ENCODE measurements at regions not wholly inside any gene's neighbourhood (a gene's known extent, or its start where the extent isn't known, plus 50 kb on each side); places are given as distances from the start of the nearest gene placed in this dataset.

DNA sequence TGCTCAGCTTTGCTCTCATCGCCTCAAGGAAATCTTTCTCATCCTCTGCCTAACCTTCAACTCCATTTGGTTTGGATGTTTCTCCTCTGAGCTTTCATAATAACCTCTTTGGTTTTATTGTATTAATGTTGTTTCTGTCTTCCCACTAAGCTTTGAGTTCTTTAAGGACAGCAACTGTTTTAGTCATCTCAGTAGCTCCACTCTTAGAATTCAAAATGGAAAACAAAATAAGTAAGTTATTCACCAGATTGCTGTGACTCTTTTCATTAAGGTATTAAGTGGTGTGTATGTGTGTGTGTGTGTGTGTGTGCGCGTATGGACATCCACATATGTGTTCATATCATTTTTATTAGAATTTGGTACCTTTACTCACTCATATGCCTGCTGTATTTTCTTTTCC is 279.2 kb upstream of the BOD1L1 start:
- no peak for DNase-seq
- Mint-ChIP-seq H3K36me3 (ENCODE audit: insufficient read depth in 1 of 3, low read depth in 3 of 3) (no peaks in the 10 kb centered on the region), H3K9me3 (no peaks in the 10 kb centered on the region), H3K4me1 (peaks cover 9 to 11% of the 10 kb centered on the region in 2 experiments), H3K4me3 (no peak overlapping the region), H3K27me3 (ENCODE audit: low read depth) (no peaks in the 10 kb centered on the region), H3K27ac (no peak overlapping the region)
- Histone ChIP-seq H2BK20ac (ENCODE audit: low read depth, low read length, poor library complexity, severe bottlenecking) (no peak overlapping the region), H2BK12ac (ENCODE audit: insufficient read length, low read depth, low read length) (no peak overlapping the region), H3K79me2 (ENCODE audit: insufficient read depth, low read length) (no peaks in the 10 kb centered on the region), H4K20me1 (ENCODE audit: control insufficient read depth, insufficient read depth, insufficient read length) (no peaks in the 10 kb centered on the region), H3K56ac (ENCODE audit: insufficient read length, low read depth, low read length) (no peak overlapping the region), H2AFZ (ENCODE audit: low read length) (no peak overlapping the region), H3K9me3 (ENCODE audit: control insufficient read depth, low read depth, low read length) (no peaks in the 10 kb centered on the region), H3K23ac (ENCODE audit: insufficient read length, low read depth, low read length) (no peak overlapping the region), H3K18ac (ENCODE audit: insufficient read length, low read depth, low read length) (no peak overlapping the region), H3K4ac (ENCODE audit: low read depth, low read length) (no peak overlapping the region), H2BK15ac (ENCODE audit: low read depth, low read length) (no peak overlapping the region), H3K9ac (ENCODE audit: extremely low read depth, insufficient read length, low read length) (no peak overlapping the region), H3K79me1 (ENCODE audit: insufficient read depth, low read depth, low read length, poor library complexity, severe bottlenecking) (no peaks in the 10 kb centered on the region), H4K8ac (replicated peaks; ENCODE audit: insufficient read length, low read depth, low read length) (no peak overlapping the region), H4K5ac (ENCODE audit: insufficient read length, low read depth, low read length) (no peak overlapping the region), H3K14ac (ENCODE audit: insufficient read depth, low read length) (no peak overlapping the region), H3K4me2 (ENCODE audit: insufficient read depth, insufficient read length, low read length) (no peak overlapping the region), H3K27ac (ENCODE audit: insufficient read length, low read depth, low read length) (no peak overlapping the region), H3K23me2 (ENCODE audit: insufficient read length, low read depth, low read length, poor library complexity, severe bottlenecking) (no peaks in the 10 kb centered on the region), H3T11ph (ENCODE audit: low read length) (no peak overlapping the region), H2AK5ac (ENCODE audit: insufficient read length, low read length) (no peak overlapping the region), H3K27me3 (ENCODE audit: insufficient read depth, low read length) (no peaks in the 10 kb centered on the region), H3K4me1 (ENCODE audit: insufficient read depth, low read length) (peaks cover 6% of the 10 kb centered on the region; the same call in 1 of the 2 replicates), H2BK5ac (ENCODE audit: insufficient read length, low read length) (no peak overlapping the region), H2BK120ac (ENCODE audit: low read depth, low read length, poor library complexity, severe bottlenecking) (no peak overlapping the region), H4K91ac (ENCODE audit: insufficient read length, low read depth, low read length) (no peak overlapping the region)
- no CpG with 5 or more reads among the region's 3 CpGs for WGBS (ENCODE audit: extremely low coverage, insufficient read length, low lambda C conversion rate)
- TF ChIP-seq, protein P1, sequence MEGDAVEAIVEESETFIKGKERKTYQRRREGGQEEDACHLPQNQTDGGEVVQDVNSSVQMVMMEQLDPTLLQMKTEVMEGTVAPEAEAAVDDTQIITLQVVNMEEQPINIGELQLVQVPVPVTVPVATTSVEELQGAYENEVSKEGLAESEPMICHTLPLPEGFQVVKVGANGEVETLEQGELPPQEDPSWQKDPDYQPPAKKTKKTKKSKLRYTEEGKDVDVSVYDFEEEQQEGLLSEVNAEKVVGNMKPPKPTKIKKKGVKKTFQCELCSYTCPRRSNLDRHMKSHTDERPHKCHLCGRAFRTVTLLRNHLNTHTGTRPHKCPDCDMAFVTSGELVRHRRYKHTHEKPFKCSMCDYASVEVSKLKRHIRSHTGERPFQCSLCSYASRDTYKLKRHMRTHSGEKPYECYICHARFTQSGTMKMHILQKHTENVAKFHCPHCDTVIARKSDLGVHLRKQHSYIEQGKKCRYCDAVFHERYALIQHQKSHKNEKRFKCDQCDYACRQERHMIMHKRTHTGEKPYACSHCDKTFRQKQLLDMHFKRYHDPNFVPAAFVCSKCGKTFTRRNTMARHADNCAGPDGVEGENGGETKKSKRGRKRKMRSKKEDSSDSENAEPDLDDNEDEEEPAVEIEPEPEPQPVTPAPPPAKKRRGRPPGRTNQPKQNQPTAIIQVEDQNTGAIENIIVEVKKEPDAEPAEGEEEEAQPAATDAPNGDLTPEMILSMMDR (conservative IDR thresholded peaks at IDR 0.05) = no peak

Data from H9 (cell line).